ENCODE measurements at regions not wholly inside any gene's neighbourhood (a gene's known extent, or its start where the extent isn't known, plus 50 kb on each side); places are given as distances from the start of the nearest gene placed in this dataset.

GRCh38 chr7:126378642-126379041 is 874.1 kb downstream of the GRM8 start:
- no peak for DNase-seq (ENCODE audit: low read depth)

GRCh38 chr7:126370038-126370668 is 882.6 kb downstream of the GRM8 start:
- no peak for DNase-seq (ENCODE audit: low read depth)

- DNase-seq (ENCODE audit: low read depth): no peak
These were observed 890.0 kb downstream of the GRM8 start for GRCh38 chr7:126362746-126363145.

DNA sequence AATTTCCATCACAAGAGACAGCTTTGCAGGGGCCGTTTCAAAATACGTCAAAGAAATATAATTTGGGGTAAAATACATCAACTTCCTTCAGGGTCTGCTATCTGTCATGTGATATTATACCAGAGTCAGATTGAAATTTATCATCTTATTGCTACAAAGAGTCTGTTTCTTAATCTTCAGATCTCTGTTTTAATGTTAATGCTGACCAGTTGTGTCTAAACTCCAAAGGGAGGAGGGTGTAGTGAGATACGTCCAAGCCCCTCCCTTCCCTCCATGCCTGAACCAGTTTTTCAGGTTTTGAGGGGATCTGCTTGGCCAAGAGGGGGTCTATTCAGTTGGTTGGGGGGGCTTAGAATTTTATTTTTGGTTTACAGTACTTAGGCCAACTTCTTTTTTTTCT is 891.6 kb downstream of the GRM8 start:
- no peak for DNase-seq (ENCODE audit: low read depth)

DNA sequence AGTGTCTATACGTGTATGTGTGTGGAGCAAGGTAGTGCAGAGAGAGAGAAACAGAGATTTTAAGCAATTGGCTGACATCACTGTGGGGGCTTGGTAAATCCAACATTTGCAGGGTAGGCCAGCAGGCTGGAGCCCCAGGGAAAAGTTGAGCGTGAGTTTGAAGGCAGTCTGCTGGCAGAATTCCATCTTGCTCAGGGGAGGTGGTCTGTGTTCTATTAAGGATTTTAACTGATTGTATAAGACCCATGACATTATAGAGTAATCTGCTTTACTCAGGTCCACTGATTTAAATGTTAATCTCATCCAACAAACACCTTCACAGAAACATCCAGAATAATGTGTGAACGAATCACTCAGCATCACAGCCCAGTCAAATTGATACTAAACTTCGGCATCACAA is 912.9 kb downstream of the GRM8 start:
- no peak for DNase-seq (ENCODE audit: low read depth)

DNA sequence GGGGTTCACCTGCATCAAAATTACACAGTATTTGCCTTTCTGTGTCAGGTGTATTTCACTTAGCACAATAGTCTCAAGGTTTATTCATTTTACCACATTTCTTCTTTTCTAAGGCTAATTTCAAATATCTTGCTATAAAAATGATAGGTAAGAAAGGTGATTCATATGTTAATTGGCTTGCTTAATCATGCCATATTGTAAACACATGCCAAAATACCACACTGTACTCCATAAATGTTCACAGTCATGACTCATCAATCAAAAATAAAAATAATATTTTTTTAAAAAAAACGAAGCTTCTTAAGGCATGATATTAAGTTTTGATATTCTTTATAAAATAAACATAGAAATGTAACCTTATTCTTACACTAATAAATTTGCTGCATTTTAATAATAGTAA is 947.1 kb downstream of the GRM8 start:
- DNase-seq (ENCODE audit: low read depth): no peak

GRCh38 chr7:126303926-126304325 is 948.8 kb downstream of the GRM8 start:
- no peak for DNase-seq (ENCODE audit: low read depth)

GRCh38 chr7:126302639-126303038 is 950.1 kb downstream of the GRM8 start:
- no peak for DNase-seq (ENCODE audit: low read depth)

DNA sequence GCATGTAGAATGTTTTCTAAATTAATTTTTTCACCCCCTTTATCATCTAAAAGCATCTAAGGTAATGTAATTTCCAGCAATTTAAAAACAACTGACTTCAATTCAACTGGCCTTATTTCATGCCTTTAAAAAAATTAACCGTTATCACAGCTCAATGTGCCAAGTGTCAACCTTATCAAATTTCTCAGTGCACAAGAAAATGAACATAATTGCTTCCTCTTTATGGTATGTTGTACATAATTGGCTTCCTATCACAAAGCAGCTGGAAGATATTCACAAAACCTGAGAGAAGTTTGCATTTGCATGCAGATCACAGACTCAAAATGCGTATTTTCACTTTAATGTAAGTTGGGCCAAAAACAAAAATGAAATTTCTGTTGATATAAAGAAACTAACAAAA is 966.4 kb downstream of the GRM8 start:
- no peak for DNase-seq (ENCODE audit: low read depth)

DNA sequence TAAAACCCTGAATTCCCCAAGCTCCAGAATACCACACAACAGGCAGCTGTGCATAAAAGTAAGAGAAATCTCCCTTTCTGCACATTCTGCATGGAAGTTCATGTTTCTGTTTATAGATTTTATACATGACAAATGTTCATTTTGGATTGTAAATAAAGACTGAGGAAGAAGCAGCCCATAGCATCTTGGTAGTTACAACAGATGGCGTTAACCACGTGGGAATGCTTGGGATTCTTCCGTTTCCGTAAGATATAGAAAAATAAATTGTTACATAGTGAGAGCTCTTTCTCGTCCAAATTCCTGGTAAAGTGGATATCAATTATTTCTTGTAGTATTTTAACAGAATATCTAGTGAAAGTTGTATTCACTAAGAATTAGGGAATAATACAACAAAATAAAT is 1016.5 kb downstream of the GRM8 start:
- no peak for DNase-seq (ENCODE audit: low read depth)

GRCh38 chr7:126228356-126229061 is 1024.2 kb downstream of the GRM8 start:
- no peak for DNase-seq (ENCODE audit: low read depth)

DNA sequence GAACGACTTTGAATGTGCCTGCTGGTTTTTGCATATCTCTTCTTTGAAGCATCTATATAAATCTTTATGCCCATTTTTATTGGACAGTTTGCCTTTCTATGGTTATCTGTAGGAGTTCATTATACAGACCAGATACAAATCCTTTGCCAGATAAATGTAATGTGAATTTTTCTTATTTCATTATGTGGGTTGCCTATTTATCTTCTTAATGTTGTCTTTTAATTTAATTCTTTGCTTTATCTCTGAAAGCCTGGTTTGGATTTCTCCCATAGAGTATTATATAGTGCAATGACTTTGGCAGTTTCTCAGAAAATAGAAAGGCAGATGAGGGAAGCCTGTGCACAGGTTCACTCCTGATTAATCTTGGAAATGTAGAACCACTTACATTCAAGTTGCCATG is 1025.1 kb downstream of the GRM8 start:
- no peak for DNase-seq (ENCODE audit: low read depth)

GRCh38 chr7:126227055-126227454 is 1025.7 kb downstream of the GRM8 start:
- DNase-seq (ENCODE audit: low read depth): no peak

DNA sequence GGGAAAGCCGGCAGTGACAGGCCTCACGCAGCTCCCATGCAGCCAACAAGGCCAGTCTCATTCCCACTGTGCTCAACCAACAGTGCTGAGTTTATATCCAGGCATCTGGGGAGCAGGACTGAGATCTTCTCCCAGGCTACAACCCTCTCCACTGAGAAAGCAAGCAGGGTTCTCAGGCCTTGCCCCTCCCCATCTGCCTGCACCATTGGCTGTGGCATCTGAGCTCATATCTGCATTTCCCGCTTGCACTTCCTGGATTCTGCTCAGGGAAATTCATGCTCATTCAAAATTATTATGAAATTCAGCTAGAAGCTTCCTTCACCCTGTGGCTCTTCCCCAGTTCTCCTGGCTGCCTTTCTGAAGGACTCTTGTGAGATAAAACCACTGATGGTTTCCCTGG is 1029.0 kb downstream of the GRM8 start:
- no peak for DNase-seq (ENCODE audit: low read depth)

- DNase-seq (ENCODE audit: low read depth): no peak
These were observed 1030.0 kb downstream of the GRM8 start for GRCh38 chr7:126222782-126223181.

GRCh38 chr7:126215785-126216184 is 1037.0 kb downstream of the GRM8 start:
- no peak for DNase-seq (ENCODE audit: low read depth)

DNA sequence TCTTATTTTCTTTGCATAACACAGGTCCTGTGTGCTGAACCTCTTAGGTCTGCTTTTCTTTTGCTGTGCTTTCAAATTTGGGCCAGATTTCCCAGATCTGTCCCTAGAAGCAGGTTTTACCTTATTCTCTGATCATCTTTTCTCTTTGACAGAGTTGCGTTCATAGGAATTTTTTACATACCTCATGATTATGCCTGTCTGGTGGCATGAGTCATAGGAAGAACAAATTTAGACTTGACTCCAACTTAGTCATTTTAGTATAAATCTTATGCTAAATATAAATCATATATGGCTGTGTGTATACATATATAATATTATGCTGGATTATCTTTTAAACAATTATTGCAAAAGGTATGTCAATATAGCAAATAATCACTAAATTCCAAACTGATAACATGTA is 1038.9 kb downstream of the GRM8 start:
- DNase-seq (ENCODE audit: low read depth): no peak

DNA sequence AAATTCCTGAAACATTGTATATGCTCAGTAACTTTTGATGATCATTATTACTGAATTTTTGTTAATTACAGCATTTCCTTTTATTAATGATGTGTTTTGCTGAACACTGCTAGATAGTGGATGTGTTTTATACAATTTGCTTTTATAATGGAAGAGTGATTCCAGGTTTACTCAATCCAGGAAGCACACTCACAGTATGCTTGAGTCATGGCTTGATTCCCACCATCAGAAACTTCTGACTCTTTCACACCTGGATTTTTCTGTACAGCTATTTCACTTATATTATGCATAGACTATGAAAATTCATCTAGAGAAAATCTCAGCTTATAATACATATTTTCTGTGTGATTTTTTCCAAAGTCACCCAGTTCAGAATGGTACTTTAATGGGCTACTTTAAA is 1040.9 kb downstream of the GRM8 start:
- DNase-seq (ENCODE audit: low read depth): no peak

- DNase-seq (ENCODE audit: low read depth): no peak
These were observed 1042.0 kb downstream of the GRM8 start for GRCh38 chr7:126210707-126211106.

GRCh38 chr7:126203185-126203584 is 1049.6 kb downstream of the GRM8 start:
- no peak for DNase-seq (ENCODE audit: low read depth)

DNA sequence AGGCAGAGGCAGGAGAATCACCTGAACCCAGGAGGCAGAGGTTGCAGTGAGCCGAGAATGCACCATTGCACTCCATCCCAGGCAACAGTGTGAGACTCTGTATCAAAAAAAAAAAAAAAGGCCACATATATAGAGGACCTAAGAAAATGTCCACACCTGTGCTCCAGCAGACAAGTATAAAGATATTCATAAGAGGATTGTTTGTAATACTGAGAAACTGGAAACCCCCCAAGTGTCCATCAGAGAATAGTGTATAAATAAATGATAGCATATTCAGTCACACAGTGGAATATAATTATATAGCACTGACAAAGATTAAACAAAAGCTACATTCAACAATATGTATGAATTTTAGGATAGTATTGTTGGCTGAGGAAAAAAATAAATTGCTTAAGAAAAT is 1050.6 kb downstream of the GRM8 start:
- no peak for DNase-seq (ENCODE audit: low read depth)

DNA sequence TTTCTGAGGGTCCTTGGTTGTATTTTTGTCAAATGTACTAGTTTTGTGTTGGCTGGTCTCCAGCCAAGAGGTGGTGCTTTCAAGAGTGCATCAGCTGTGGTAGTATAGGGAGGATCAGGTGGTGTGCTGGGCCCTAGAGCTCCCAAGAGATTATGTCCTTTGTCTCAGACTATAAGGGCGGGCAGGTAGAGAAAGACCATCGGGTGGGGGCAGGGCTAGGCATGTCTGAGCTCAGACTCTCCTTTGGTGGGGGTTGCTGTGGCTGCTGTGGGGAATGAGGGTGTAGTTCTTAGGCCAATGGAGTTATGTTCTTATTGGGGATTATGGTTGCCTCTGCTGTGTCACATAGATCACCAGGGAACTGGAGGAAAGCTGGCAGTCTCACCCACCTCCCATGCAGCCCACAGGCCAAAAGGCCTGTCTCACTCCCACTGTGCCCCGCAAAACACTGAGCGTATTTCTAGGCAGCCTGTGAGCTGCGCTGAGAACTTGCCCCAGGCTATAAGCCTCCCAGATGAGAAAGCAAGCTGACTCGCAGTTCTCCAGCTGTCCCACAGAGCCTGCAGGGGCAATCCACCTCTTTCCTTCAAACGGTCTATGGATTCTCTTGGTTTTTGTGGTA is 1066.7 kb downstream of the GRM8 start:
- no peak for DNase-seq (ENCODE audit: low read depth)

DNA sequence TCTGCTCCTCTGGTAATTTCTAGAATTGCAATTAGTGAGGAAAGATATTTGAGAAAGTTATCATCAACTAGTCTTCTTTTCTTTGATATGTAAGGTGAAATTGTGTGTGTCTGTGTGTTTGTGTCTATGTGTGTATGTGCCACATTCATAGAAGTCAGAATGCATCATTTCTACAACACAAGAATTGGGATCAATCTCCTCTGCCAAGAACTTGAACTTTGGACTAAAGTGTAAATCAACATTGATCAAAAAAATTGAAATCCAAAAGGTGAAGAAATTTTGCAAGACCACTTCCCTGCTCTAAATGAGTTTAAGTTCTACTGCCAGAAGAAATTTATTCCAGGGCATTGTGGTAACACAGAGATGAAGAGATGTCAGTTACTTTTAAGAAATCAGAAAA is 1072.8 kb downstream of the GRM8 start:
- DNase-seq (ENCODE audit: low read depth): no peak

DNA sequence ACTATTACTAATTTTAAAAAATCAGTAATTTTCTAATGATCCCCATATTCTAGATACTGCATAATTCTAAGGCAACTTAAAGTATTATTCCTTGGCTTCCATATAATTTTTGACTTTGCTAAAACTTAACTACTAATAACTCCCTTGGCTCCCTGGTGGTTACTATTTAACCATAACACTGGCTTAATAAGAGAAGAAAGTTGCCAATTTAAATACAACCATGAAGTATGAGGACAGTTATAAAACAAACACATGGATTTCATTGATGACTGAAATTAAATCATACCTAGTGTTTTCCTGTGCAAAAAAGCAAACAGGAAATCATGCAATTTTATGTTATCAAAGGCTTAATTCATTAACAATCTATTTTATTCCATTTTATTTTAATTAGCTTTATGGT is 1073.9 kb downstream of the GRM8 start:
- DNase-seq (ENCODE audit: low read depth): no peak

Measured in CMK (cell line).